HG03060 (cell line): ENCODE measurements at regions not wholly inside any gene's neighbourhood (a gene's known extent, or its start where the extent isn't known, plus 50 kb on each side); places are given as distances from the start of the nearest gene placed in this dataset.

Experiments
- ATAC-seq: cut with Tn5 transposase; IDR thresholded peaks from one replicate; pipeline ENCODE4 v1.9.1; 2021; ENCODE audit warnings: low read depth, moderate number of reproducible peaks; ENCODE audit not compliant: unreplicated experiment

DNA sequence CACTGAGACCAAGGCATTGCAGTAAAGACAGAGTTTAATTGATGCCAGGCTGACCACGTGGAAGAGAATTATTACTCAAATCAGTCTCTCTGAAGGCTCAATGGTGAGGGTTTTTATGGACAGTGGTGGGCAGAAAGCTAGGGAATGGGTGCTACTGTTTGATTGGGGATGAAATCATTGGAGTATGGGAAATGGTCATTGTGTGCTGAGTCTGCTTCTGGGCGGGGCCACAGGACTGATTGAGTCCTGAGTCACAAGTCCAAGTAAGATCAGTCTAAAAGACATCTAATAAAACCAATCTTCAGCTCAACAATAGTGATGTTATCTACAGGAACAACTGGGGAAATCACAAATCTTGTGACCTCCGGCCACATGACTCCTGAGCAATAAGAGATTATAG is 868.4 kb downstream of the SORCS3 start:
- no peak for ATAC-seq

DNA sequence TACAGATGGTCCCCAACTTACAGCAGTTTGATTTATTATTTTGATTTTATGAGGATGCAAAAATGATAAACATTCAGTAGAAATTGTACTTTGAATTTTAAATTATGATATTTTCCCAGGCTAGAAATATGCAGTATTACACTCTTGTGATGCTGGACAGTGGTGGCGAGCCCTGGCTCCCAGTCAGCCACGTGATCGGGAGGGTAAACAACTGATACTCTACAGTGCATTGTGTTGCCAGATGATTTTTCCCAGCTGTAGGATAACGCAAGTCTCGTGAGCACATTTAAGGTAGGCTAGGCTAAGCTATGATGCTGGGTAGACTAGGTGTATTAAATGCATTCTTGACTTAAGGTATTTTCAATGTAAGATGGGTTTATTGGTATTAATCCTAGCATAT is 865.2 kb downstream of the SORCS3 start:
- ATAC-seq, result no peak

DNA sequence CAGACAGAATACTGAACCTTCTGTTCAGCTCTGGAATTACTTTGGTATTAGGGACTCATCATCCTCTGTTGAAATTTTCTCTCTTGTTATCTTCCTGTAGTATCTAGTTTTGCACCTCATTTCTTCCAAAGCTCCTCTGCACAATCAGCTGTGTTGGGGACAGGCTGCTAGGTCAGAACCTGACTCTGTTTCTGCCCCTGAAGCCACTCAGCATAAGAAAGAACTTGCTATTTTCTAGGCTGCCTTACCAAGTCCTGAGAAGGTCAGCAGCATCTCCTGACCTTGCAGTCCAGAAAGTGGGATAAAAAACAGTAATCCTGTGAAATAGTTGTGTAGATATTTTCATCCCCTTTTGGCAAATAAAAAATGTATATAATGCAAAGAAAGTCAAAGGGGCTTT is 862.6 kb downstream of the SORCS3 start:
- ATAC-seq, result no peak

DNA sequence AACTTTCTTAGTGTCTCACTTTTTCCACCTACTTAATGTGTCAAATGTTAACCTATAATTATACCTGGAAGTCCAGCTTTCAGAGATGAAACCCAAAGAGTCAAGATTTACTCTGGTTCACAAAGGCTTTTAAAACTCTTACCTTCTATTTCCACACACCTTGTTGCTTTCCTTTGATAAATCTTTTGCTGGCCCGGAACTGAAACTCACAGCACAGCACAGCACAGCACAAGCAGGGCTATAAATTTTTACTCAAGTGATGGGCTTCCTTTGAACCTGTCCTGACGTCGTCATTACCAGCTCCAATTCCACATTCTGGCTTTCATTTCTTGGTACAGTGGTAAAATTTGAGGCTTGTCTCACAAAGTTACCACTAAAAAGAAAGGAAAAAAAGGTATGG is 861.0 kb downstream of the SORCS3 start:
- ATAC-seq, result no peak

DNA sequence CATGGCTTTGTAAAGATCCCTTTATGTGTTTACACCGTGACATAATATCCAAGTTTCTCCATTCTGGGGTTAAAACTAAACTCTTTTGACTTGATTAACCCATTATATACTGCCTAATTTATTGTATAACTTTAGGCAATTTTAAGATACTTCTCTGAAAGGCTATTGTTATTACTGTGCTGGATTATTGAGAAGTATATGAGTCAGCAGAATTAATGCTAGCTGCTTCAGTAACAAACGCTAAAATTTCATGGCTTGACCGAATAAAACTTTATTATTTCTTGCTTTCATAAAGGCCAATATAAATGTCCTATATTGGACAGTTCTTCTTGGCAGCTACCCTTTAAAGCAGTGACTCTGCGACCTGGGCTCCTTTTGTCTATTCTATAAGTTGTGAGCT is 853.9 kb downstream of the SORCS3 start:
- no peak for ATAC-seq

DNA sequence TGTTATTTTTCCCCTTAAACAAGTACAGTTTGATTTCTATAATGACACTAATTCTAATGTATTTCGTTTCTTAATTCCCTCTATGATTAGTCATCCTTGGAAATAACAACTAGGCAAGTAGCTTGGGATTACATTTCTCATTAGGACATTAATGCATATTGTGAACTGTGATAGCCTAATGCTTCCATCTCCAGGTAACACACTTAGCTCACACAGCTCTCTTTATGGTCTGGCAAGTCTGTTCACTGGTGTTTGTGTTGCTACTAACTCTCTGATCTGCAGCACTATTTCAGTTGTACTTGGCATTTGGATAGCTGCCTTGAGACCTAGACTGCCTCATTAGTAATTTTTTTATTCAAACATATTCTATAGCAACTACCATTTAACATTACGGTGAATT is 853.2 kb downstream of the SORCS3 start:
- ATAC-seq, result no peak

DNA sequence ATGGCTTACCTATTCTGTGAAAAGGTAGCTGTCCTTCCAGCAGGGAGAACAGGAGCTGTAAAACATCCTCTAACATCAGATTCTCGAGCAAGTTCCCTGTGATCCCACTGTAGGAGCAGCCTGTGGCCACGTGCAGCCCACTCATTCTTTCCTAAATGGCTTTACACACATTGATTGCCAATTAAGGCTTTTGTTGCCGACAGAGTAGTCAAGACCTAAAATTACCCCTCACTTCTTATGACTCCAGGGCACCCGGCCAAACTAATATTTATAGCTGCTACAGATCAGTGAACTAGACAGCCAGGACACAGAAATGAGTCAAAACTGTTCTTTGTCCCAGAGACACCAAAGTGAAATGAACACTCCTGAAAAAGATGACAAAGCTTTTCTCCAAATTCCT is 832.1 kb downstream of the SORCS3 start:
- no peak for ATAC-seq

DNA sequence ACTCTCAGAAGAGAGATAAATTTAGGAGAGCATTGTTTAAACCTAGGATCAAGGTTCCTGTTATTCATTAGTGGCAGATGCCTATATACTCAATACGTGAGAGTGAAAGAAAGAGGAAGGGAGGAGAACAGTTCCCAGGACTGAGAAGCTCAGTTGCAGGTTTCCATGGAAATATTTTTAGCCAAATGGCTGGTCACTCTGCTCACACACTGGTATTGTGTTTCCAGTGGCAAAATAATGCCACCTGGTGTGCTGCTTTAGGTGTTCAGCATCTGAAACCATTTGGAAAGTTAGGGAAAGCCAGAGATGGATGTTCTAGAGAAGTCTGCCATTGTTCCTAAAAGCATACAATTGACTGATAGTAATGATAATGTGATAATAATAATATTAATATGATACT is 827.7 kb downstream of the SORCS3 start:
- ATAC-seq, result no peak

DNA sequence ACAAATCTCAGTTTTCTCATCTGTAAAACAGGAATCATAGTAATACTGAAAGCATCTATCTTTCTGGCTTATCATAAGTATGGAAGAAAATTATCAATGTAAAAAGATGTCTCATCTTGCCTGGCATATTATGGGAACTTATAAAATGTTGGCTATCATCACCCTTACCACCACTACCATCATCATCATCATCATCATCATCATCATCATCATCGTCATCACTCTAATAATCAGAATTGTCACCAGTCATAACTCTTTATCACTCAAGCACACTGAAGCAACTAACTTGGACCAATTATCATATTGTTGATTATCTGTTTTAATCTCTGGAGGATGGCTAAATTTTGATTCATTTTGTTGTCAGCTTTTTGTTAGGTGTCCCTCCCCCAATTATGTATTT is 825.4 kb downstream of the SORCS3 start:
- ATAC-seq, result no peak

DNA sequence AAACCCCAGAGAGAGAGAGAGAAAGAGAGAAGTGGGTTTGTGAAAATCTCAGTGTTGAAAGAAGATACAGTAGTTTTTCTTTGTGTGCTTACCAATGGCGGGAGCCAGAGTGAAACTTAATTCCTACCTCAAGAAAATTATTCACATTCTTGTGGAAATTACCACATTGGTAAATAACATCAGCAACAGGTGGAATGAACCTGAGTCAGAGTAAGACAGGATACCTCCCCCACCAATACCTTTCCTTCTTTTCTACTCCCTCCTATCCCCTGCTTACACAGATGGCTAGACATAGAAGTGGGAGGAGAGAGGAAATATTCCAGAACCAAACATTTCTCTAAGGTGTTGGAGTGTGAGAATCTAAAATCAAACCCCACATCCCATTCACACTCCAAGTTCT is 793.9 kb downstream of the SORCS3 start:
- ATAC-seq, result no peak

DNA sequence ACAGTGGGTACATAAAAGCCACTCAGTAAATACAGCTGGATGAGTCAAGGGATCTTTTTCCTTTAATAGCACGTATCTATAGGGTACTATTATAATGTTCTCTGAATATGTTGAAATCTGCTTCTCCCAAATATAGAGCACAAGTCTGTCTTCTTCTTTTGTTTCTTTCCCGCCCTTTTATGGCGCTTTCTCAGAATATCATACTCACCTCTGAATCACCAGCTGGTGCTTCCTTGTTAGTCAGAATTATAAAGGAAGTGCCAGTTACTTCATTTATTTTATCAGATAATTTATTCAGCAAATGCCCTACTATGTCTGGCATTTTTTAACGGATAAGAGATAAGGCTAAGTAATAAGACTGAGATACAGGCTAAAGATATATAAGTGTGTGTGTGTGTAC is 772.9 kb downstream of the SORCS3 start:
- no peak for ATAC-seq

DNA sequence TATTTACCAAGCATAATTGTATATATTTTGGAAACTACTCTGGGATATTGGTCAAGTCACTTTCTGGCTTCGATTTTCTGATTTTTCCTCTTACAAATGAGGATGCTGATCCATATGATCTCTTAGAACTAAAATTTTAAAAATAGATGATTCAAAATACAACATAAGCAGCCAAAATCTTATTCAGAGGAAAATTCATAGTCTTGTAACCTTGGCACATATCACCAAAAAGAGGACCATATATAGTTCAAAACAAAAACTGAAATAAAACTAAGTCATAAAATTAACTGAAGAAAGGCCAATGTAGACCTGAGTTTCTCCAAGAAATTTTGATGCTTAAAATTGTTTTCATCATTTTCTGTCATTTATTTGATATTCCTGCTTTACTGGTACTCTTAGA is 768.3 kb downstream of the SORCS3 start:
- no peak for ATAC-seq

DNA sequence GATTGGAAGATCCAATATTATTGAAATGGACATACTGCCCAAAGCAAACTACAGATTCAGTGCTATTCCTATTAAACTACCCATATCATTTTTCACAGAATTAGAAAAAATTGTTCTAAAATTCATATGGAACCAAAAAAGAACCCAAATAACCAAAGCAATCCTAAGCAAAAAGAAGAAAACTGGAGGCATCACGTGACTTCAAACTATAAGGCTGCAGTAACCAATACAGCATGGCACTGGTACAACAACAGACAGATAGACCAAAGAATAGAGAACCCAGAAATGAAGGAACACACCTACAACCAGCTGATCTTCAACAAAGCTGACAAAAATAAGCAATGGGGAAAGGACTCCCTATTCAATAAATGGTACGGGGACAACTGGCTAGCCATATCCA is 765.4 kb downstream of the SORCS3 start:
- ATAC-seq, result no peak

DNA sequence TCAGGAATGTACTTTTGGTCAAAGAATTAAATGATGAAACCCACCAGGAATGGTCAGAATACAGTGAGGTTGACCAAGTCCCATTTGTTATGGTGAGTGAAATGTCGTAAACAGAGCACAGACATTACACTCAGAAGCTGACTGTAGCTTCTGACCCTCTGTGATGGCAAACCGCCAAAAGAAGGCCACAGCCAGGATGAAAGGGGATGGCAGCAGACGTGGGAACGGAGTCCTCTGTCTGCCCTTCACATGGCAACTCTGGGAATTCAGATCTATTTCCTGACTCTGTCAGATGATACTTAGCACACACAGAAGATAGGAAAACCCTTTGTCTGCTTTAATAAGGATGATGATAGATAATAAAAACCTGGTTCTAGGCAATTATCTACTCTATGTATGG is 757.1 kb downstream of the SORCS3 start:
- ATAC-seq, result no peak

DNA sequence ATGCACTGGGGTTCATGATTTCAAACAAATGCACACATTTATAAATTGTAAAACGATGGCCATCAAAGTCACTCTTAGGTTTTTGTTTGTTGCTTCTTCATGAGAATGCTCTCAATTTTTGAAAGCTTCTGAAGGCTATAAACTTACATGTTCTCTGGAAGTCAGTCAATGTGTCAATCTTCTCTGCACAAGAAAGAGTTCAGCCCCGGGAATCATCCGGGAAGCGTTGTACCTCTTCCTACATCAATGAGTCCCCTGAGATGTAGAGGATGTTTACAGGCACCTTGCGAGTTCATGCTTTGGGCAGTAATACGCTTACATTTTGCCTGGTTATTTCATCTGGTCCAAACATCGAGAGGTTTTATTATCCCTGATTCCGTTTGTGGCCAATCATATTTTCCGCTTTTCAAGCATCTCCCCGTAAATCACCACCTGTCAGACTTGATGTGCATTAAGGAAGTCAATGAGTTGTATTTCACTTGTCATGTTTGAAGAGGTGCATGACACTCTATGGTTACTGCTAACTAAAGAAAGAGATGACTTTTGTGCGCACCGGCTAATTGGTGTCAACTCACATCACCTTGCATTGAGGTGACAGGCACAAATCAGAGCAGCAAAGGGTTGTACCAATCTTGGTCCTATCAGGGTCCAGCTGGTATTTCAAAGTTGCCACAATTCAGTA is 750.7 kb downstream of the SORCS3 start:
- no peak for ATAC-seq

DNA sequence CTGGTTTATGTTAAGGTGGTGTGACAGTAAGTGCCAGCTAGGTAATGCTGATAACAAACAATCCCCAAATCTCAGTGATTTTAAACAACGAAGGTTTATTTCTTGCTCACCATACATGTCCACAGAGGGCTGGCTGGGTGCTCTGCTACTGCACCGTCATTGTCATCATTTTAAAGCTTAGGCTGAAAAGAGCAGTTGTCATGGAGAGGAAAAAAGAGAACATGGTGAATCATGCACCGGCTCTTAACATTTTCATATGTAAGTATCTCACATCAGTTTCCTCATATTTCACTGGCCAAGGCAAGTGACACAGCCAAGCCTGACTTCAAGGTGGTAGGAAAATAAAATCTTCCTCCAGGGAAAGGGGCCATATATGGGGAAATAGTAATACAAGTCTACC is 746.9 kb downstream of the SORCS3 start:
- no peak for ATAC-seq

DNA sequence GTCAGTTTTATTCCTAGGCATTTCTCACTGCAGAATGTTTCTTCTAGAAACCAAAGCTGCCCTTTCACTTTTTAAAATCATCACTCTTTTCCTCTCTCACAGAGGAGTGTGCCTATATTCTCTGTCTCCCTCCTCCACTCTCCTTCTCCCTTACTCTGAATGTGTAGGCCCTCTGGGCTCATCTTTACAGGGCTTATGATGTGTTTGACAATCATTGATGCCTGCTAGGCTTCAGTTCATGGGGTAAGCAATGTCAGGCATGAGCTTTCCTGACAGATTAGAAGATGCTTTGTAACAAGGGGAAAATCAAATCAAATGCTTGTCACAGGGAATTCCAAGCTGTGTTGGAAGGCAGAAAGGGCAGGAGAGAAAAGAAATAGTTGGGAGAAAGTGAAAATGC is 742.9 kb downstream of the SORCS3 start:
- no peak for ATAC-seq

DNA sequence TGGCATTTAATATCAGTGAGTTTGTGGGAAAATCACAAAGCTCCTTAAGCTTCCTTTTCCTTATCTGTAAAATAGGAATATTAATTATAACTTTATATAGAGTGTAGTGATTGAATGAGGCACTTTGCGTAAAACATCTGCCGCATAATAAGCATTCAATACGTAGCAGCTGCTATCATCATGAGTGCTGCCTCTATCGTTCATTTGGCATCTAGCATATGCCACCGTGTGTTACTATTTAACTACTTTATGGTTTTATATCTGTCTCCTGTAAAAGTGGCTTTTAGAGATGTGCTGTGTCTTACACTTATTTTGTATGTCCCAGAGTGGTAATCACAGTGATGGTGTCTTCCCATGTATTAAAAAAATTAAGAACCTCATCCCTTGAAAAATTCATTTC is 729.6 kb downstream of the SORCS3 start:
- no peak for ATAC-seq

DNA sequence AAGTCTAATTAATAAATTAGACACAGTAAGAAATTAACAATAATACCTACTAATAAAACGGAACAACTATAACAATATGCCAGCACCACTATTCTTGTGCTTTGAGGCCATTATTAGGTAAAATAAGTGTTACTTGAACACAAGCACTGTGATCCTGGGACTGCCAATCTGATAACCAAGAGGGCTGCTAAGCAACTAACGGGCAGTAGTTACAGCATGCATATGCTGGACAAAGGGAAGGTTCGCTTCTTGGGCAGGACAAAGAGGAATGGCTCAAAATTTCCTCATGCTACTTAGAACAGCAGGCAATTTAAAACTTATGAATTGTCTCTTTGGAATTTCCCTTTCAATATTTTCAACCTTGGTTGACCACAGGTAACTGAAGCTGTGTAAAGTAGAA is 718.6 kb downstream of the SORCS3 start:
- ATAC-seq, result no peak

DNA sequence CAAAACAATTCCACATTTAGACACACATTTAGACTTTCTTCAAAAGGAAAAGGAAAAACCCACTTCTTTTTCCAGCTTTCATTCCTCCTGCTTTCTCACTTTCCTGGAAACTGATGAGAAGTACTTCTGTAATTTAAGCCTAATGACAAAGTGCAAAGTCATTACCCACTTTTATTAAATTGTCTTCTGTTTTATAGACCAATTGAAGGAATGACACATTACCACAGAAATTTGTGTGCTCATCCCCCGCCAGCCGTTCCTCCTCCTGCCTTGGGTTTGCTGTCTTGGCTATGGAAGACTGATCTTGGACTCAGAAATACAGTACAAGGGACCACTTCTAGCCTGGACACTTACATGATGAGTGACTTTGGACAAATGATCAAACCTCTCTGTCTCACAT is 717.8 kb downstream of the SORCS3 start:
- no peak for ATAC-seq

DNA sequence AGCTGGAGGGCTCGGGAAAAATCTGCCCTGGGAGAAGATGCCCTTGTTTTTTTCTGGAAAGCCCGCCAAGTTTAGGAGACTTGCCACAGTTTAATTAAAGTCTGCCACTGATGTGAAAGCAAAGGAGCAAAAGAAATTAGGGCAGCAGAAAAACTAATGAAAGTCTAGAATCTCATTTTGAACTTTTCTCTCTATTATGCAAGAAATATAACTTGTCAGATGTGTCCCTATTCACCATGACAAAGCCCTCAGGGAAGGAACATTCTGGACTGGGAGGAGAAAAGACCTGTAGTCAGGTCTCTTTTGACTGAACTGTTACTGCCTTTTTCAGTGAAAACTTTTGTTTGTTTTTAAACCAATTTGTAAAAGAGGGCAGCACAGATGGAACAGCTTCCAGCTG is 715.5 kb downstream of the SORCS3 start:
- no peak for ATAC-seq

DNA sequence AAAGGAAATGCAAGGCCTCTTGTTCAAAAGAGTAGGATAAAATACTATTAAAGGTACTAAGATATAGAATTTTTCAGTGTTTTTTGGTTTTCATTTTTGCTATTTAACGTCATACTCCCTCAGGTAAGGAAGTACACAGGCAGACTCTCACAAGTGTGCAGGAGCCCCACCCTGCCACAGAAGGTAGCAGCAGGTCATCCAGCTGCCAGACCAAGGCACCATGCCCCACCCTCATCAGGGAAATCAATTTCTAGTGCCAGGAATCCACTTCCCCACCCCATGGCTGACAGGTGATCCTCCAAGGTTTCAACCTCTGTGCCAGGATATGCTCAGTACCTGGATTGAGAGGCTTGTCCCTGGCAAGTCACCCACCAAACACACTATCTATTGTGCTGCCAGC is 712.9 kb downstream of the SORCS3 start:
- no peak for ATAC-seq

DNA sequence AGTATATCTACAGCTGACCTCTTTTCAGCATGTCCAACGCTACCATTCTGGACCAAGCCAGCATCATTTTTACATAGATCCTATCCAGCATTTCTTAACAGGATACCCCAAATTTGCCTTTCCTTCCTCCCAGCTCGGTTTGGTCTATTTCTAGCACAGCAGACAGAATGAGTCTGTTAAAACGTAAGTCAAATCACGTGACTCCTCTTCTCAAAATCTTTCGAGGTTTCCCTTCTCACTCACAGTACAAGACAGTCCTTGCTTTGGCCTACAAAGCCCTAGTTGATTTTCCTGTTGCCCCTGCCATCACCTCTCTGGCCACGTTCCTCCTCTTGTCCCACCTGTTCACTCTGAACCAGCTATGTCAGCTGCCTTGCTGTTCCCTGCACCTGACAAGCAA is 711.7 kb downstream of the SORCS3 start:
- ATAC-seq, result no peak
